Hepatocyte (in vitro differentiated cells): ENCODE measurements at regions not wholly inside any gene's neighbourhood (a gene's known extent, or its start where the extent isn't known, plus 50 kb on each side); places are given as distances from the start of the nearest gene placed in this dataset.

ENCODE experiments used
- DNase-seq: peaks from one replicate; pipeline ENCODE4 v3.0.0-alpha.2; 2016; ENCODE audit warnings: low spot score
- H2AFZ ChIP-seq: fragments of 200-600 bp; sonication (generic); 2 replicates; pipeline ENCODE4 v1.6.0; 2016; ENCODE audit warnings: antibody characterized with exemption, mild to moderate bottlenecking
- H3K27ac ChIP-seq: fragments of 200-600 bp; sonication (generic); 2 replicates; pipeline ENCODE4 v1.5.1; 2016; ENCODE audit warnings: mild to moderate bottlenecking
- H3K27me3 ChIP-seq: fragments of 200-600 bp; sonication (generic); 2 replicates; pipeline ENCODE4 v1.6.1; 2016
- H3K36me3 ChIP-seq: fragments of 200-600 bp; sonication (generic); replicated peaks from 2 replicates; pipeline ENCODE4 v1.5.1; 2016; ENCODE audit warnings: low read depth; ENCODE audit not compliant: insufficient read depth
- H3K4me1 ChIP-seq: fragments of 200-600 bp; sonication (generic); 2 replicates; pipeline ENCODE4 v1.5.1; 2016; ENCODE audit warnings: mild to moderate bottlenecking, moderate library complexity; ENCODE audit not compliant: insufficient read depth
- H3K4me2 ChIP-seq: fragments of 200-600 bp; sonication (generic); 2 replicates; pipeline ENCODE4 v1.6.0; 2016
- H3K4me3 ChIP-seq: fragments of 200-600 bp; sonication (generic); 2 replicates; pipeline ENCODE4 v1.5.1; 2016; ENCODE audit warnings: mild to moderate bottlenecking
- H3K79me2 ChIP-seq: fragments of 200-600 bp; sonication (generic); 2 replicates; pipeline ENCODE4 v1.6.0; 2017; ENCODE audit warnings: mild to moderate bottlenecking
- H3K9me2 ChIP-seq: fragments of 200-600 bp; sonication (generic); replicated peaks from 2 replicates; pipeline ENCODE4 v1.6.0; 2017; ENCODE audit warnings: mild to moderate bottlenecking; ENCODE audit not compliant: insufficient read depth
- H3K9me3 ChIP-seq: fragments of 200-600 bp; sonication (generic); 2 replicates; pipeline ENCODE4 v1.5.1; 2016; ENCODE audit warnings: low read depth, mild to moderate bottlenecking
- H4K20me1 ChIP-seq: fragments of 200-600 bp; sonication (generic); 2 replicates; pipeline ENCODE4 v1.6.0; 2016; ENCODE audit warnings: mild to moderate bottlenecking; ENCODE audit not compliant: insufficient read depth, poor library complexity, severe bottlenecking
- CTCF ChIP-seq: fragments of 200-600 bp; sonication (generic); IDR thresholded peaks from 2 replicates; pipeline ENCODE4 v1.5.1; 2016; ENCODE audit warnings: antibody characterized with exemption, mild to moderate bottlenecking; ENCODE audit not compliant: poor library complexity
- EZH2 ChIP-seq: fragments of 200-600 bp; sonication (generic); IDR thresholded peaks from 2 replicates; pipeline ENCODE4 v1.6.1; 2016; ENCODE audit warnings: antibody characterized with exemption, mild to moderate bottlenecking, borderline replicate concordance
- EZH2phosphoT487 ChIP-seq: fragments of 200-600 bp; sonication (generic); IDR thresholded peaks from one replicate; pipeline ENCODE4 v1.6.1; 2018; ENCODE audit warnings: antibody characterized with exemption, mild to moderate bottlenecking, low read depth, moderate library complexity; ENCODE audit not compliant: unreplicated experiment, severe bottlenecking
- WGBS: methylation state at CpG from one replicate; pipeline ENCODE4 v1.1.6; 2016; ENCODE audit warnings: low lambda C conversion rate; ENCODE audit errors: missing lambda C conversion rate; 5-methylcytosine and 5-hydroxymethylcytosine counted together

DNA sequence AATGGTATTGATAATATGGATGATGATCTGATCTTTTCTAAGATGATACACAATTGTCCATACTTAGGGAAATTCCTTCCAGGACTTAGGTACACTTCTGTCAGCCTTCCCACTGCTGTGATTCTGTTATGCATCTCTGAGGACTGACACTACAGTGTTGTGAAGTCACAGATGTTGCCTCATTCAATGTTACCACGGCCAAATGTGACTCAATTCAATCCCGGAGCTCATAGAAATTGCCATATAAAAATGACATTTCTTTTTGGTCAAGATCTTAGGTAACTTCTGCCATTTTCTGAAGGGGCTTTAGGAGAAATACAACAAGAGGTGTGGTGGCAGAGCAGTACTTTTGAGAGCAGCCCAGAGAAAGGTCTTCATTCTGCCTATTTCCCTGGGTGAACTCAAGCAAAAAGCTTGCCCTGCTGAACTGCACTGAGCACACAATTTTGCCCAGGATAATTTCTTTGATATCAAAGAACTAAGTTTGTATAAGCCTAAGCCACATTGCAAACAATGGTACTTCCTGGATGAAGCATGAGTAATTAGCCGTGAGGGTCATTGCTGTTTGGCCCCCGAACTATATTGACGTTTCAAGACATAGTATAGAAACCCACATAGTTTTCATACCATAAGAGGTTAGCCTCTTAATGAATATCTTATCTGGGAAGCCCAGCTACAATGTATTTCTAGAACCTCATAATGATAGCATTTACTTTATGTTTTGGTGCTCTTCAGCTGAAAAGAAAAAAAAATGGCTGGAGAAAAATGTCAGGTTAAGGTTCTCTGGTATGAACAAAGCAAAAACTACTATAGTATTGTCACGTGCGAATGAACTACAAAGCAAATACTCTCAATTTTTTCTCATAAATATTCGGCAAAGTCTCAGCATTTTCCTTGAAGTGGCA is 437.4 kb downstream of the MEIS1 start:
- TF ChIP-seq EZH2 (no peak), CTCF (no peak), EZH2phosphoT487 (no peak)
- H3K9me3 ChIP-seq: no peaks in the 10 kb centered on the region
- no peak for DNase-seq
- H3K4me2 ChIP-seq: peak overlapping the region; percentile 9
- H2AFZ ChIP-seq: no peak overlapping the region
- no peaks in the 10 kb centered on the region for H3K79me2 ChIP-seq
- no peaks in the 10 kb centered on the region for H3K36me3 ChIP-seq
- no peak overlapping the region for H3K27ac ChIP-seq
- WGBS: 55% methylated on average over 8 of the region's 8 CpGs
- H4K20me1 ChIP-seq: no peaks in the 10 kb centered on the region
- no peaks in the 10 kb centered on the region for H3K27me3 ChIP-seq
- no peak overlapping the region for H3K4me3 ChIP-seq
- no peaks in the 10 kb centered on the region for H3K9me2 ChIP-seq
- peaks cover 4% of the 10 kb centered on the region for H3K4me1 ChIP-seq

GRCh38 chr2:66872986-66873754 is 438.2 kb downstream of the MEIS1 start:
- Histone ChIP-seq H4K20me1 (no peaks in the 10 kb centered on the region), H3K4me3 (no peak overlapping the region), H2AFZ (no peak overlapping the region), H3K4me1 (peaks cover 4% of the 10 kb centered on the region), H3K9me3 (no peaks in the 10 kb centered on the region), H3K4me2 (peak overlapping the region; percentile 9), H3K9me2 (no peaks in the 10 kb centered on the region), H3K79me2 (no peaks in the 10 kb centered on the region), H3K27me3 (no peaks in the 10 kb centered on the region), H3K36me3 (no peaks in the 10 kb centered on the region), H3K27ac (no peak overlapping the region)
- TF ChIP-seq CTCF (no peak), EZH2 (no peak), EZH2phosphoT487 (no peak)
- DNase-seq: no peak
- WGBS: 45% methylated on average over 8 of the region's 8 CpGs

GRCh38 chr2:66874411-66874810 is 439.5 kb downstream of the MEIS1 start:
- H3K9me3 ChIP-seq: no peaks in the 10 kb centered on the region
- no peak overlapping the region for H3K27ac ChIP-seq
- TF ChIP-seq CTCF (no peak), EZH2phosphoT487 (no peak), EZH2 (no peak)
- peaks cover 4% of the 10 kb centered on the region for H3K4me1 ChIP-seq
- 94% methylated on average over 2 of the region's 2 CpGs for WGBS
- H4K20me1 ChIP-seq: no peaks in the 10 kb centered on the region
- H3K27me3 ChIP-seq: no peaks in the 10 kb centered on the region
- H3K4me2 ChIP-seq: no peak overlapping the region
- no peaks in the 10 kb centered on the region for H3K9me2 ChIP-seq
- H3K36me3 ChIP-seq: no peaks in the 10 kb centered on the region
- H3K79me2 ChIP-seq: no peaks in the 10 kb centered on the region
- no peak overlapping the region for H3K4me3 ChIP-seq
- no peak overlapping the region for H2AFZ ChIP-seq
- no peak for DNase-seq
